Stimulated activated CD4-positive, alpha-beta T cell treated with anti-CD3 and anti-CD28 coated beads, Interleukin-4, amount 100 ng/mL, for 4 hours (primary cell): ENCODE measurements at regions not wholly inside any gene's neighbourhood (a gene's known extent, or its start where the extent isn't known, plus 50 kb on each side); places are given as distances from the start of the nearest gene placed in this dataset.

Source experiments
- DNase-seq, 2 experiments: peaks; one replicate each; pipeline ENCODE4 v3.0.0-alpha.2; 2020

- DNase-seq = no peak
These were observed 177.8 kb upstream of the IGFBP7 start for GRCh38 chr4:57287687-57288604.

- no peak for DNase-seq
These were observed 172.7 kb upstream of the IGFBP7 start for GRCh38 chr4:57282933-57283310.

GRCh38 chr4:57280481-57280880 lies 170.3 kb upstream of the IGFBP7 start:
- no peak for DNase-seq

DNA sequence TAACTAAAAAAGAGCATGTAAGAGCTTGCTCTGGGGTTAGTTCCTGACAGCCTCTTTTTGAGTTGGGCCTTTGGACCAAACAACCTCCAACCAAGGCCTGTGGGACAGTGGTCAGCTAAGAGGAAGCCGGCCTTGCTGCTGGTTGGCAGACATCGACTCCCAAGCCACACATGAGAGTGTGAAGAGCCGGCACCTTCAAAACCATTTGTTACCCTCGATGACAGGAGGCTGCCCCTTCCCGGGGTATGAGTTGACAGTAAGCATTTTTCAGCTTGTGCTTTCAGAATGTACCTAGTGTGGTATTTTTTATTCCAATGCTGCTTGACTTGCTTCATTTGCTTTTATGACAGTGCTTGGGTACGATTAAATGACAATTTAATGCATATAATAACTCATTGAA lies 168.6 kb upstream of the IGFBP7 start:
- DNase-seq = no peak

GRCh38 chr4:57274082-57274481 lies 163.9 kb upstream of the IGFBP7 start:
- no peak for DNase-seq

- no peak for DNase-seq
These were observed 160.2 kb upstream of the IGFBP7 start for GRCh38 chr4:57270346-57270745.

DNA sequence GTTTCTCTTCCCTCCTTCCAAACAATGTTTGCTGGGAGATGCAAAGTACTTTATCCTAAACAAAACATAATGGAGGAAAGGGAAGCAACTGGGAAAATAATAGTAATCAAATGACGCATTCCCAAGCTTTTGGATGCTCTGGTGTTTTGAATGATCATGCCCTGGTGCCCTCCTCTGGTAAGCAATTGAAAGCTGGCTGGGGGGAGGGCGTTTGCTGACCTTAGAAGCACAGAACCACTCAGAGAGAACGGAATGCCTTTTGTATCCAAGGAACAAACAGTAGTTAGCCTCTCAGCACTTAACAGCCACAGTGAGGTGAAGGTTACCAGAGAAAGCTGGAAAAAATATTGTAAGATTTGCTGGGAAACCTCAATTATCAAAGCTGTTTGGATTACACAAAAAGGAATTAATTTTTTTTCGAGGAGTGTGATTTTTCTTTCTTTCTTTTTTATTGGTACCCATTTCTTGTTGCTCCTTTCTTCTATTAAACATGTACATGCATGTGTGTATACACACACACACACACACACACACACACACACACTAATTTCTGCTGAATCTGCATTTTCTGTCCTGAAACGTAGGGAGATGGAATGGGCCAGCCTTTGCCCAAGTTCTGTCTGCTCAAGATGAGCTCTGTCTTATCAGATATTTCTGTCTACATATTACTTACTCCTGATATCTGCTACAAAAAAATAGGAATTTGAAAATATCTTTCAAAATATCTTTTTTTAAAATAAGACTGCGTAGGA lies 155.8 kb upstream of the IGFBP7 start:
- no peak for DNase-seq

DNA sequence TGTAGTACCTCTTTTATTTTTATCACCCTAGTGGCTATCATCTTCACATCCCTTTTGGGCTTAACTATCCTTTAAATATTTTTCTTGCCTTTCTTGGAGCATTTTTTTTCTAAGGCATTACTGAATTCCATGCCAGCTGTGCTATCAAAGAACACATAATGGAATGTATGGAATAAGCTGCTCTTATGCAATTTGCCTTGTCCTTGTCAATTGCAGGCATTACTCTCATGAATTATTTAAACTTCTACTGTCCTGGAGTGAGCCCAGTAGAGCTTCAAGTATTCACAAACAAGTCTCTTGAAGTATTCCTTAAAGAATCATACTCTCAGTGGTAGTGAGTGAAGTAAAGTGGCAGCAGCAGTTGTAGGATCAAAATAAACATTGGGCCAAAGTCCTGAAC lies 144.6 kb upstream of the IGFBP7 start:
- no peak for DNase-seq

DNA sequence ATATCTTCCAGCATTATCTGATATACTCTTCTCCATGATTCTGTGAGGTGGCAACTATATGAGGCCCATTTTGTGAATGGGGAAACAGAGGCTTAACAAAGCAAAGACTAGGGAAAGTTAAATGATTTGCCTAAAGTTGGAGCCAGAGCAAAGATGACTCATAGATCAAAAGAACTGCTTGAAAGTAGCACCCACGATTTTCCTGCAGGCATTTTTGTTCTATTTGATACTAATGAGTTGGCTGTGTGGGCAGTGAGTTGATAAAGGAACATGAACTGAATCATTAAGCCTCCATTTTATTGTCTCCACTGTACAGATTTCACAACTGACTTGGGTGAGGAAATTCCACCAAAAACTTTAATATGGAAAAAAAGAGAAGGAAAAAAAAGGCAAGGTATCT lies 138.9 kb upstream of the IGFBP7 start:
- DNase-seq = no peak

DNA sequence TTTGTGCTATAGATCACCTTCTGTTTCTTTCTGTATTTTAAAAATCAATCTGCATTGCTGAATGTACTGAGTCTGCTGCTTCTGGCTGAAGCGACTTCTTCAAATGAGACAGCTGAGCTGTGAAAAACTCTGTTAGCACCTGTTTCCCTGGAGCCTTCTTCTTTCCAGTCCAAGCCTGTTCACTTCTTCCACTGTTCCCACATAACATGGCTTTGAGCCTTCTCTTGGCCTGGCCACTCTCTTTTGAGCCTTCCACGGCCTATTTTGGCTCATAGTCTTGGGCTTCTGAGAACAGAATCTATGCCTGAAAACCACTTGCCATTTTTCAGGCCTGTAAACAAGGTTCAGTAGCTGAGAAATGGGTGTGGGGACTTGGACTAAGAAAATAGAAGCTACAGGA lies 132.9 kb upstream of the IGFBP7 start:
- DNase-seq = no peak

DNA sequence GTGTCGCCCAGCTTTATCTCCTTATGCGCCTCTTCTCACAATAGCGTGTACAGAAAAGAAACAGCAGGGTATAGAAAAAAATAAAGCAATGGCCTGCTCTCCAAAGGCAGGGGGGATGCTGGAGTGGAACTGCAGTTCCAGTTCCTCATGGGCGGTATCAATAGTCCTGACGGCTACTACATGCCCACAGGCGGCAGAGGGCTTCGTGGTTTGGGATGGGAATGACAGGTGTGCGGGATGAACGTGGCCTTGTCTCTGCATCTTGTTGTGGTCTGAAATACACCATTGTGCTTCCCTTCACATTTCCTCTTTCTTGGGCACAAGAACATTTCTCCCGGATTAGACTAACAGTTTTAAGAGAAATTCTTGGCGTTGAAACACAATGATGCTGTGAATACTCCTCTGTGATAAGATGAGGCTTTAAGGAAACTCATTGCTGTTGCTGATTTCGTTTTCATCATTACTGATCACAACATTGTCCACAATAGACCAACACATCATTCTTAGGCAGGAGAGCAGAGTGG lies 124.1 kb upstream of the IGFBP7 start:
- no peak for DNase-seq

DNA sequence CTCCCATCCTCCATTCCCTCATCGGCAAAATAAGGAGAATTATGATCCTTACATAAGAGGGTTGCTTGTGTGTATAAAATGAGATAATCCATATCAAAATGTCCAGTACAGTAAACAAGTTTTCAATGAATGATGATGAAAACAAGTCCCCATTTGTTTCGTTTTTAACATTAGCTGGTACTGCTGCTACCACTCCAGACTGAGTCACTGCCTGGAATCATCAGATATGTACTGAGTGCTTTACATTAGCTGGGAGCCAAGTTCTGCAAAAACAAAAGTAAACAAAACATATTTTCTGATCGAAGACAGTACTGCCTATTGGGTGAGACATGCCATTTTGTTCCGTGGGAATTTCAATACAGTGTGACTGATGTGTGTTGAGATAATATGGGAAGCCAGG lies 123.2 kb upstream of the IGFBP7 start:
- DNase-seq = no peak

DNA sequence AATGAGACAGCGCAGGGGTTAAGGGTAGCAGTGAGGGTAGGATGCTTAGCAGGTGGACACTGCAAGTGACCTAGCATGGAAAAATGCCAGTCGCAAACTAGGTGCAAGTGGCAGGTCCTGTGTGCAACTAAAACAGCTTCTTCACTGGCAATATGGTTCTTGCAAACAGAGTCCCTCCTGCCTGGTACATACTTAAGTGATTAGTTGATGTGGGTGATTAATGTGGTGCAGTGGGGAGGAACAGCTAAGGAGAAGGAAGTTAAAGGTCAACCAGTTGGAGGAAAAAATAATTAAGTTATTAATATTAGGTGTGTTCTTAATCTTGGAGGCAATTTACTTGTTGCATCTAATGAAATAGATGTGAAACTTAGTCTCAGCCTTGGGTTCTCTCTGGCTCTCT lies 121.6 kb upstream of the IGFBP7 start:
- no peak for DNase-seq

GRCh38 chr4:57220734-57221133 lies 110.5 kb upstream of the IGFBP7 start:
- DNase-seq = no peak

DNA sequence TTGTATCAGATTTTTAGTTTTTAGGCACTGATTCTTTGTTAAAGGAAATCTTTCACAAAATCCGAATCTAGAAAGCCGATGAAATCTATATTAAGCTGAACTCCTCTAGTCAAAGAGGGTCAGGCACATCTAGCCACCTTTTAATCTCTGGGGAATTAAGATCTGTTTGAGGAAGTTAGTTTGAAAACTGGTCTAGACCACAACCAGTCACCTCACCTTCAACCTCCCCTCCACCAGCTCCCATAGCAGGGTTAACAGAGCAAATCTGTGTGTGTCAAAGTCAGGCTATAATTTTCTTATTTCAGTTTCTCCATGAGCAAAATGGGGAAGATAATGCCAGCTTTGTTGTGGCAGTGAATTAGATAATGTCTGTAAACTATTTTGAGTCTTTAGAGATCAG lies 110.0 kb upstream of the IGFBP7 start:
- DNase-seq = no peak

DNA sequence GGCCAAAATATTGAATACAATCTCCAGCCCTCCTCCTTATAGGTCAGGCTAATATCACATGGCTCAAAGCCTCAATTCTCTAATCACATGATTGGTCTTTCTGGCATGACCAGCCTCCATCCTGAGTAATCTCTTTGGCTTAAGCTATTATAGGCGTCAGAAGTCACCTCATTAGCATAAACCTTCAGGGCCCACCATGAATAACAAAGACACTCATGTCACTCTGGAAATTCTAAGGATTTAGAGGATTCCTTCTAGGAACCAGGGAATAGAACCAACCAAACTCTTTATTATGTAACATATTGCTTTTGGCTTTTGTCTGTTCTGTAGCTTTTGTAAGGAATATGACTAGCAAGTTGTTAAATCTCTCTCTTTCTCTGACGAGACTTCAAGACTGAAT lies 109.2 kb upstream of the IGFBP7 start:
- DNase-seq = no peak

- DNase-seq = no peak
These were observed 104.6 kb upstream of the IGFBP7 start for GRCh38 chr4:57214654-57215411.

- no peak for DNase-seq
These were observed 100.9 kb upstream of the IGFBP7 start for GRCh38 chr4:57211131-57211530.

- DNase-seq = no peak
These were observed 96.0 kb upstream of the IGFBP7 start for GRCh38 chr4:57206172-57206571.

GRCh38 chr4:57205580-57205979 lies 95.4 kb upstream of the IGFBP7 start:
- DNase-seq = no peak

DNA sequence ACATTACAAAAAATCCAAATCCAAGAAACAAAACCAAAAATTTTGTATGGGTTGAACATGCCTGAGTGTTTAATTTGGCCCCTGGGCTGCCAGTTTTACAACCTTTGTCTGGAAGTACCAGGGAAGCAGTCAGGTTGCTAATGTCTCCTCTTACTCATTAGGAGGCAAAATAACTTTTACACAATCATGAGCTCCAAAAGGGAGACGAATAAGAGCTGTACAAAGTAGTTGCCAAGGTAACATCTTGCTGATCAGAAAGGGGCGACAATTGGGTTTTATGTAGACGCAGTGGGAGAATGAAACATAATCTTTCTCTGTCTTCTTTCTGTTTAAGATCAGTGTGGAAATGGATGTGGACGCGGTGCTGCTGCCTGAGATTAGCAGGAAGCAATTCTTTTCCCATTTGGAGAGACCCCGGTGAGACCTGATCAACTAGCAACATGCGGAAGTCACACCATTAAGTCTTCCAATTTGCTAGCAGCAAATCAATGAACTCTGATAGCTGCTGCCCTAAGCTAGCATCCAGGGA lies 90.7 kb upstream of the IGFBP7 start:
- DNase-seq = no peak

DNA sequence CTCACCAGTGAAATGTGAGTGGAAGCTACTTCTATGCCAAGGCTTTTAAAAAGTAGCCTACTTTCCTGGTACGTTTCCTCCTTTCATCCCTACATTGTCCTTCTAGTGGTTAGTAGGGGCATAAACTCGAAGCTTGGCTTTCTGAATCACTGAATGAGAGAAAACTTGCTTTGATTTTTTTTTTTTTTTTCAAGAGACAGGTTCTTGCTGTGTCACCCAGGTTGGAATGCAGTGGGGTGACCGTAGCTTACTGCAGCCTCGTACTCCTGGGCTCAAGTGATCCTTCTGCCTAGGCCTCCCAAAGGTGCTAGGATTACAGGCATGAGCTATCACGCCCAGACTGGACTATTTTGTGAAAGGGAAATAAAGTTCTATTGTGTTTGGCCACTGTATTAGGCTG lies 89.1 kb upstream of the IGFBP7 start:
- no peak for DNase-seq

DNA sequence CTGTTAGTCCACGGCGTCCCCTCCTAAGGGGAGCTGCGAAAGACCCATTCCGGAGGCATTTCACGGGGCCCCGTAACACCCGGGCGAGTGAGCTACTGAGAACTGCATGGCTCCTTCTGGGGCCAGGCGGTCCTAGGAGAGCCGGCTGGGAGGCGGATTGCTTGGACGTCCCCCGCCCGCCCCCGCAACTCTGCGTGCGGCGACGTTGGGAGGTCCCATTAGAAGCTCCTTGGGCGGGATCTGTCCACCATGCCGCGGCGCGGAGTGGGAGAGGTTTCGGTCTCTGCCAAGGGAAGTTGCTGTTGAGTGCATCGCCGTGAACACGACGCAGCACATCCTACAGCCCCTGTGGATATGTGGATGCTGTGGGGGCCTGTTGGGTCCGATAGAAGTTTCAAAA lies 85.4 kb upstream of the IGFBP7 start:
- no peak for DNase-seq
